RPMI8226 (cell line): ENCODE measurements at regions not wholly inside any gene's neighbourhood (a gene's known extent, or its start where the extent isn't known, plus 50 kb on each side); places are given as distances from the start of the nearest gene placed in this dataset.

Source experiments
- DNase-seq: peaks from one replicate; pipeline ENCODE4 v3.0.0-alpha.2; 2015

DNA sequence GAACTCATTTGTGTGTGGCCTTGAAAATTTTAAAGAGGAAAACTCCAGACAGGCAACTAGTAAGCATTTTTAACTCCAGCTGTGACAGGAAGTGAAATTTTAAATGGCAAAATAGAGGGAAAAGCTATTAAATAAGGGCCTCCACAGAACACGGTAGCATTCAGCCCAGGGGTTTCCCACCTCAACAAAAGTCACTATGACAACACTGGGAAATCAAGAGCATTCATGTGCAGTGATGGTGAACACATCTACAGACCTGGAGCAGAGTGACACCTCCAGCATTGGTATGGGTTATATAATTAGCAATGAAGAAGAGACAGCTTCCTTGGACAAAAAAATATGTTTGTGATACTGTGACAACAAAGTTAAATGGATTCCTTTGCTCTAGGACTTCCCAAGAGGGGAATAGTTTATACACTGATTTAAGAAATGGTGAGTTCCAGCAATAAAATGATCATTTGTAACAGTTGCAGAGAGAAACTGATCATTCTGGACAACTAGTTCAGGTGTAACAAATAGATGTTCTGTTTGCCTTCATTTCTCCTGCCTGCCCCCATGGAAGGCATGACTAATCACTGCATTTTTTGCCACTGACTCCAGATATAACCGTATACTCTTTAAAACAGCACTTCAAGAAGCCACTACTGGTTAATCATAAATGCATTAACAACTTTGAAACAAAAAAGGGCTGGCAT, 93.3 kb upstream of the SLC44A1 start:
- no peak for DNase-seq

DNA sequence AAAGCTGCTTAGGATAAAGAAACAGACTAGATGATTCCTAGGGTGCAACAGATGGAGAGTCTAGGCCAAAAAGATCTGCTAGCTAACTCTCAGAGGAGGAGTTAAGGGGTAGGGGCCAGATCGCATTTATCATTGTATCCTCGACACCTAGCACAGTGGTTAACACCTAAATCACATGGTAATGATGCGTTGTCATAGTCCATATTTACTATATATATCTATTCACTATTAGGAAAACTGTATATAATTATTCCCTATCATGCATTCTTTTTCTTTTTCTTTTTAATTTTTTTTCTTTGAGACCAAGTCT, 92.8 kb upstream of the SLC44A1 start:
- DNase-seq = no peak

DNA sequence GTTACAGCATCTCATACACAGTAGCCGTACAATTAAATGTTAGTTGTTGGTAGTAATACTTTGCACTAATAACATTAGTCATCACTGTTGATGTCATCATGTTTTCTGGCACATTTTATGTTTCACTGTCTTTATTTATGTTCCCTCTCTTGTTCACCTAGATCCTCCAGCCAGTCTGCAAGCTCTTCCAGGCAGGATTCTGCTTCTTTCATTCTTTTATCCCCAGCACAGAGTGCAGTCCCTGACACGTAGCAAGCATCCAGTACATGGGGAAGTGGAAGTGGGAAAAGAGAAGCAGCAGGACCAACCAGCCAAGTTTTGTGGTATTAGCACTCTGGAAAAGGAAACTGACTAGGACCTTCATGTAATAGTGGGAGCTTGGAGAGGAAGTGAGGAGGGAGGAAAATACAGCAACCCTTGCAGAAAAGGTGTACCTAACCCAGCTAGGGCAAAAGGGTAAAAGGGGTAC, 89.7 kb upstream of the SLC44A1 start:
- no peak for DNase-seq

DNA sequence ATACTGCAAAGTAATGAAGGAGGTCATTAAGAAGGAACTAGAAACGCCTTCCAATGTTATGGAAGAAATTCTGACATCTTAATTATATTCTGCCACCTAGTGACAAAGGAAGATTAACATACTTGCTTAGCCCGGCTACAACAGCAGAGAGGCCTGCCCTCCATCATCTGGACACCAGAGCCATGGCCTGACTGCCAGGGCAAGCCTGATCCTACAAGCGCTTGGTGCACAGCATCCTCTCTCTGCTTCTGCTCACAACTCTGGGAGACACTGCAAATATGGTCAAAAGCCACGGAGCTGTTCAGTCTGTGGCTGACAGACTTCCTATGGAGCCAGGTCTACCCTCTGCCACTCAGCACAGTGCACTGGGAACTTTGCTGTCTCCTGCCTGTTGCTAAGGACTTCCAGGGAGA, 87.3 kb upstream of the SLC44A1 start:
- peak; percentile 54 for DNase-seq

DNA sequence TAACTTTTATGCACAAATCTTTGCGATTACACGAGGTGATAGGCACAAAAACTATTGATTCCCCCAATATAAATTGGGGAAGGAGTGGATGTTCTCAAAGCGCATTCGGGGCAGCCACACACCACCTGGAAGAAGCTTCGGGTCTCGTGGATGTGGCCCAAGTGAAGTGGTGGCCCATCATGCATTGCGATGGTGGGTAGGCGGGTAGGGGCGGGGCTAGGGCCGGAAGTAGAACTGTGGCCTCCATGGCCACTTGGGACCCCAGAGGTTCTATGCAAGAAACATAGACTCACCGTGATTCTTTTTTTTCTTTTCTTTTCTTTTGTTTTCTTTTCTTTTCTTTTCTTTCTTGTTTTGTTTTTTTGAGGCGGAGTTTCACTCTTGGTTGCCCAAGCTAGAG, 86.4 kb upstream of the SLC44A1 start:
- DNase-seq = no peak

DNA sequence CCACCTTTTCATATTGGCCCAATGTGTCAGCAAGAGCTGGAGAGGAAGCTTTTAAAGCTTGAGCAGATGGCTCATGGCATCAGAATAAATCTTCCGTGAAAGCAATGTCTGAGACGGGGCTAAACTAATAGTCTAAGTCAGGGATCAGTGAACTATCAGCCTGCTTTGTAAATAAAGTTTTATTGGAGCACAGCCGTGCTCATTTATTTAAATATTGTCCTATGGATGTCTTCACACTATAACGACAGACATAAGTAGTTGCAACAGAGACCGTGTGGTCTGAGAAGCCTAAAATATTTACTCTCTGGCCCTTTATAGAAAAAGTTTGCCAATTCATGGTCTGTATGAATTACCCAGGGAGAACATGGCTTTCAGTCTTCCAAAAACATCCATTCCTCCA, 85.6 kb upstream of the SLC44A1 start:
- no peak for DNase-seq

DNA sequence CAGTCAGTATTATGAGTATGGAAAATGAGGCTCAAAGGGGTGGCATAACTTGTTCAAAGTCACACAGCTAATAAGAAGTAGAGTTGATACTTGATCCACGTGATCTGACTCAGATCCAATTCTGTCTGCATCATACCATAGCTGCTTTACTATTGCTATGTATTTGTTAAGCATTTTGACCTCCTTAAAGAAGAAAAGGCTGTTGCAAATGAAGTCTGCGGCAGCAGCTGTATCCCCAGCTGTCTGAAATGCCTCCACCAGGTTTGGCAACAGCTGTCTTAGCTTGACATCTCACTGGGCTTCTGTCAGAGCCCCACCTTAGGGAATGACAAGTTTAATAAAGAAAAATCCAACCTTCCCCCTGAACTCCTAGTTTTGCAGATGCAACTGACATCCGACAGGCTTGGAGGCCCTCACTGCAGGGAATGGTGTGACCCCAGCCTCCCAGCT, 75.6 kb upstream of the SLC44A1 start:
- no peak for DNase-seq

DNA sequence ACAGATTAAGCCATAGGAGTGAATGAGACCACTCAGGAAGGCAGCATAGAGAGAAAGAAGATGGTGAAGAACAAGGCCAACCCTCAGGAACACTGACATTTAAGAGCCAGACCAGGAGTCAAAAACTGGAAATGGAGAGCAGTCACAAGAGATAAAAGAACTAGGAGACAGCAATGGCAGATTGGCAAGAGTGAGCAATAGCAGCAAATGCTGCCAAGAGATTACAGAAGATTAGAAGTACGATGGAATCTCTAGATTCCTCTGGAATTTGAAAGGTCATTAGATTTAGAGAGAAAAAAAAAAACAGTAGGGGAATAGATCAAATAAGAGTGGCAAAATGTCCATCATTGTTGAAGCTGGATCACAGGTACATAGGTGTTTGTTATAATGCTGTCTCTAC, 73.4 kb upstream of the SLC44A1 start:
- no peak for DNase-seq

DNA sequence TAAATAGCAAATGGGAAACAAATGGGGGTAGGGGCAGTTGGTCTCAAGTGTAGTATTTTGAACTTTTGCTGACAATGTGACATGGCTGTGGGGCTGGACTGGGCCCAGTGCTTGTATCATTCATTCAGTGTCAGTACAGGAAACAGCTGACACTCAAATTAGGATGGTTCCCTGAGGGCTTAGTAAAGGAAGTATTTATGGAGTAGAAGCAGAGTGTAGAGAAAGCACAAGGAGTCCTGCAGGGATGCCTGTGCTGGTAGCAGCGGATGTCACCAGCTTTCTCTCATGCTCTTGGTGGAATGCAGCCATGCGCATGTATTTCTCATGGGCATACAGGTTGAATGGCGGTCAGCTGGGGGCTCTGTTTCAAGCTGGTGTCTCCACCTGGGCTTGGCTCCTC, 72.9 kb upstream of the SLC44A1 start:
- DNase-seq = no peak

DNA sequence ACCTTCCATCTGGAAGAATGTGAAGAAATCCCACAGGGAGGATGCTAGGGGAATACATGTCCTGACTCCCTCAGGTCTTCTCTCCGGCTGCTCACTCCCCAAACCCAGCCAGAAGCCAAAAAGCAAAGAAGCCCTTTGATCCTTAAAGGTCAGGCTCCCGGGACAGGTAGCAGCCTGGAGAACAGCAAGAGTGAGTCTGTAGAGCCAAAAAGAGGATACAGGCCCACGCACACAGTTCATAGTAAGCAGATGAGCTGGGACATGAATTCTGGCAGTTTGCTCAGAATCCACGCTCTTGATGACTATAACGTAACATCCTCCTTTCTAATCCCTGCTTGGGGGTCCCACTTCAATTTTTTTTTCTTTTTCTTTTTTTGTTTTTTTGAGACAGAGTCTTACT, 72.0 kb upstream of the SLC44A1 start:
- DNase-seq = no peak

DNA sequence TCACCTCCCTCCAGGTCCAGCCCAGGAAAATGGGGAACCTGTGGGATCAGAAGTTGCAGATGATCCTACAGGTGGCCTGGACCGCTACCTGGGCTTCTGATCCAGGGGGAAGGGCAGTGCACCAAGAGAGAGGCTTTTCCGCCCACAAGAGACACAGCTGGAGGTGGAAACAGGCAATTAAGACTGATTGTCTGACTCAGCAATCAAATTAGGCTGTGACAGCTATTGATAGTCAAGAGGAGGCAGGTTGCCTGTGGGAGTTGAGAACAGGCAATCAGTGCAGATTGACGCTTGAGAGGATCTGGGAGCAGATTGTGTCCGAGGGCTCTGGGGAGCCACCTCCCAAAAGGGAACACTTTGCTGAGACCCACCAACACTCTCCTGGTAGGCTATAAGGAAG, 71.1 kb upstream of the SLC44A1 start:
- DNase-seq = no peak

DNA sequence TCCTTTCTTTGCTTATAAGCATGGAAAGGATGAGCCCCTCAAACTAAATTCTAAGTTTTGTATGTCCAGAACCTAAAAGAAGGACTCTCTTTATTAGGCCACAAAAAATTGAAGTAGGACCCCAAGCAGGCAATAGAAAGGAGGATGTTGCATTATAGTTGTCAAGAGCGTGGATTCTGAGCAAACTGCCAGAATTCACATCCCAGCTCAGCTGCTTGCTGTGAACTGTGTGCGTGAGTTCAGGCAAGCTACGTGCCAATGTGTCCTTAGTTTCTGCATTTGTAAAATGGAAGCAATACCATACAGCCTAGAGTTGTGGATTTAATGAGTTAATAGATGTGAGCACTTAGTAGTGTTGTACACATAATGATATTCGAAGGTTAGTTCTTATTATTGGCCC, 70.6 kb upstream of the SLC44A1 start:
- DNase-seq = no peak

DNA sequence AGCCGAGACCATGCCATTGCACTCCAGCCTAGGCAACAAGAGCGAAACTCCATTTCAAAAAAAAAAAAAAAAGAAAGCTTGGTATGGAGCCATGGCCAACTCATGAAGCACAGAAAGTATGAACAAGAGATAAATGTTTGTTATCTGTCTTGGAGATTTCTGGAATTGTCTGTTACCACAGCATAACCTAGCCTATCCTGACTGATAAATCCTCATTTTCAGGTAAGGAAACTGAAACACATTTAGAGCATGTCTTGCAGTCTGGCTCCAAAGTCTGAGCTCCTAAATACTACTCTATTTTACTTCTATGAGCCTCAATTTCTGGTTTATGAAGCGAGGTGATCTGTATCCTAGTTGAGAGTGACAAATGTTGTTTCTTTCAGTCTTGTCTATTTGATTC, 68.3 kb upstream of the SLC44A1 start:
- no peak for DNase-seq

DNA sequence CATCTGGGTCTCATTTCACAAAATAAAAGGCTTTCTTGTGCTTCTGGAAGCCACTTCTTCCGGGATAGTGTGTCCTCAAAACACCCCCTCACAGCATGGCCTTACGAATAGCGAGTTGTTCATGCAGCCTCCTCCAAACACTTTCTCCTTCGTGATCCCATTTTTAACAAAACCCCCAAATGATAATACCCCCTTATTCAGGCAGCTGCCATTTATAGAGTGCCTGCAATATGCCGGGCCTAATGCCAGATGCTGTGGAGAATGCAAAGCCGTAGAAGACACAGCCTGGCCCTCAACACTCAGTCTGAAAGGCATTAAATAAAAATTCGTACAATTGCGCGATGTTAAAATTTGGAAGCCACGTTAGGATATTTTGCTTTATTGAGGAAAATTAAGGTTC, 66.4 kb upstream of the SLC44A1 start:
- DNase-seq = no peak

DNA sequence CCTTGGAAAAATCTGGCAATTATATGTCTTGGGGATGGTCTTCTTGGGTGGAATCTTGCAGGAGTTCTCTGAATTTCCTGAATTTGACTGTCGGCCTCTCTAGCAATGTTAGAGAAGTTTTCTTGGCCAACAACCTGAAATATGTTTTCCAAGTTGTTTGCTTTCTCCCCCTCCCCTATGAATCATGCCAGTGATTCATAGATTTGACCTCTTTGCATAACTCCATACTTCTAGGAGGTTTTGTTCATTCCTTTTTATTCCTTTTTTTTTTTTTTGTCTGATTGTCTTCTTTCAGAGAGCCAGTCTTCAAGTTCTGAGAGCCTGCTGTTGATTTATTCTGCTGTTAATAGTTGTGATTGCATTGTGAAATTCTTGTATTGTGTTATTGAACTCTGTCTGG, 56.7 kb upstream of the SLC44A1 start:
- no peak for DNase-seq

DNA sequence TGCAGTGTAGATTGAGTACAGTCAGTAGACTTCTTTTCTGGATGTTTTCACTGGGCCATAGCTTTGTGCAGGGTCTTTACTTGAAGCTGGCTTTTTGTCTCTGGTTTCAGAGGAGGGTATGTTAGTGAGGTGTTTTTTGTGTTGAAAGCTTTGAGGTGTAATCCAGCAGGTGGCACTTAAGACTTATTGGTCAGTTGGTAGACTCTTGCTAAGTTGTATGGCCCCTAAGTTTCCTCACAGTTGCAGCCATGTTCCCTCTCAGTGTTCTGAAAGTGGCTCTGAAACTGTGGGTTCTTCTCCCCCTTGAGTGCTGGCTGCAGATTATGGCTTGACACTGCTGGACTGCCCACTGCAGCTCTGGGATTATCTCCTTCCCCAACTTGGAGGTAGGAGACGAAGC, 55.7 kb upstream of the SLC44A1 start:
- DNase-seq = no peak

DNA sequence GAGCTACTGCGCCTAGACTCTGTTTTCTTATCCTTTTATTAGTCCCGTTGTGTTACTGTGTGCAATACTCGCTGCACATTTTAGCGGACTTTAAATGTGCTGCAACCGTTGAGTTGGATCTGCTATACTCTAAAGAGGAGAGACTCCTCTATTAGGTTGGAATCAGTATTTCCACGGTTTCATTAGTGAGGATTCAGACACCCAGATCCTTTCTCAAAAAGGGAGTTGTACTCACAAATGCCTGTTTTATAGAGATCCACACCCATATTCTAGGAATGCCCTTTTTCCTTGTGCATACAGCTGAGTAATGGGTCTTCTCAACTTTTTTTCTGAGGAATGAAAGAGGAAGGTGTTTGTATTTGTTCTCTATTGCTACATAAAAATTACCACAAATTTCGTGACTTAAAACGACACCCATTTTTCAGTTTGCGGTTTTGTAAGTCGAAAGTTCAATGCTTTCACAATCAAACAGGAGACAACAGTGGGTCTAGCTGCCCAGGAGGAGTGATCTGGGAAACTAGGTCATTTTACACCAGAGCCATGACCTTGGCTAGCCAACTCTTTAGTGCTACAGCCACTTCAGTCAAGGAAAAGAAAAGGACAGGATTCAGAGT, 52.8 kb upstream of the SLC44A1 start:
- DNase-seq = peak; percentile 39

DNA sequence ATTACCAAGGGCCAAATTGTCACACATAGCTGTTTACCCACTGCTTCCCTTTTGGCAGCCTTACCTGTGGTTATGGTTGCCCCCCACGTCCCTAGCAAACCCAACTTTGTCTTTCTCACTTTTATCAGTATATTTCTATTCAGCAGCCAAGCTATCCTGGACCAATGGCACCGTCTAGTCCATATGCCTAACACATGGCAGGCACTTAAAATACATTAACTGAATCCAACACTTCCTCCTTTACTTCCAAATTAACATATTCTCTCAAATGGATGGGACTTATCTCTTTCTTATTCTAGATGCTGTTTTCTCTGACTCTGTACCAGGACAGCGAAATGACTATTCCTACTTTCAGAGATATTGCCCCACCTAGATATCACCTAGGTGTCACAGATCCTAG, 50.9 kb upstream of the SLC44A1 start:
- no peak for DNase-seq

DNA sequence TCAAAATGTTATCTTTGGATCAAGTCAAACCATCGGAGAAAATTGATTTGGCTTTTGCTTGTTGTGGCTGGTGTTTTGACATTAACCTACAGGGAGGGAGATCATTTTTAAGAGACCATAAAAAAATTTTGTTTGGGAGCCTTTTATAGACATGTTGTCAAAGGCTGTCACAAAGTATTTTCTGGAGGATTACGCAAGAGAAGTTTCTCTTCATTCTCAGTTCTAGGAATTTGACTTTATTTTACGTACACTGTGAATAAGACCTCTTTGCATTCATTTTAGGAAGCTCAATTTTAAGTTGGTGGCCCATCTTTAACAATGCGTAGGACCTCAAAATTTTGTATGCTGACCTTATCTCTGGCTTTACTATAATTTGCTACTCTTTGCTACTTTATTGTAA, 50.2 kb upstream of the SLC44A1 start:
- DNase-seq = no peak
